Kidney epithelial cell (primary cell): ENCODE measurements at regions not wholly inside any gene's neighbourhood (a gene's known extent, or its start where the extent isn't known, plus 50 kb on each side); places are given as distances from the start of the nearest gene placed in this dataset.

Experiments used
- DNase-seq: peaks from one replicate; pipeline ENCODE4 v3.0.0-alpha.2; 2010; ENCODE audit warnings: low read depth
- H3K27me3 ChIP-seq: 2 replicates; pipeline ENCODE4 v1.6.0; 2011; ENCODE audit warnings: low read length; ENCODE audit not compliant: control insufficient read depth, insufficient read depth
- H3K36me3 ChIP-seq: 2 replicates; pipeline ENCODE4 v1.5.1; 2011; ENCODE audit warnings: low read length; ENCODE audit not compliant: control insufficient read depth, insufficient read depth
- H3K4me3 ChIP-seq: 2 replicates; pipeline ENCODE4 v1.5.1; 2011; ENCODE audit warnings: low read depth, mild to moderate bottlenecking, control low read depth, low read length
- CTCF ChIP-seq: IDR thresholded peaks from 2 replicates; pipeline ENCODE4 v1.5.1; 2011; ENCODE audit warnings: mild to moderate bottlenecking, moderate library complexity, low read length, control low read depth, inconsistent platforms; ENCODE audit not compliant: insufficient read depth, poor library complexity, severe bottlenecking

- DNase-seq = no peak
- TF ChIP-seq CTCF = no peak
- no peaks in the 10 kb centered on the region for H3K27me3 ChIP-seq
- no peaks in the 10 kb centered on the region for H3K36me3 ChIP-seq
- no peak overlapping the region for H3K4me3 ChIP-seq
Observed at GRCh38 chr6:67889682-67889995, 745.4 kb upstream of the ADGRB3 start.

GRCh38 chr6:67888886-67889681 is 746.0 kb upstream of the ADGRB3 start:
- DNase-seq = no peak
- Histone ChIP-seq H3K4me3 (no peak overlapping the region), H3K36me3 (no peaks in the 10 kb centered on the region), H3K27me3 (no peaks in the 10 kb centered on the region)
- TF ChIP-seq CTCF = no peak

GRCh38 chr6:67888546-67888885 is 746.6 kb upstream of the ADGRB3 start:
- DNase-seq = no peak
- no peaks in the 10 kb centered on the region for H3K27me3 ChIP-seq
- no peak for TF ChIP-seq CTCF

GRCh38 chr6:67887747-67888545 is 747.1 kb upstream of the ADGRB3 start:
- Histone ChIP-seq H3K27me3 (no peaks in the 10 kb centered on the region), H3K36me3 (no peaks in the 10 kb centered on the region), H3K4me3 (no peak overlapping the region)
- TF ChIP-seq CTCF = no peak
- DNase-seq = no peak

More at GRCh38 chr6:67888546-67888885, 746.6 kb upstream of the ADGRB3 start:
- H3K36me3 ChIP-seq = no peaks in the 10 kb centered on the region
- no peak overlapping the region for H3K4me3 ChIP-seq

GRCh38 chr6:67887419-67887746 is 747.7 kb upstream of the ADGRB3 start:
- TF ChIP-seq CTCF = no peak
- no peaks in the 10 kb centered on the region for H3K36me3 ChIP-seq
- H3K4me3 ChIP-seq = no peak overlapping the region
- DNase-seq = no peak
- H3K27me3 ChIP-seq = no peaks in the 10 kb centered on the region

GRCh38 chr6:67886840-67887292 is 748.2 kb upstream of the ADGRB3 start:
- H3K4me3 ChIP-seq = no peak overlapping the region
- no peak for TF ChIP-seq CTCF

More at GRCh38 chr6:67886840-67887292, 748.2 kb upstream of the ADGRB3 start:
- H3K27me3 ChIP-seq = no peaks in the 10 kb centered on the region
- no peak for DNase-seq
- H3K36me3 ChIP-seq = no peaks in the 10 kb centered on the region
